Ammon's horn (tissue), 1 donor: ENCODE measurements at regions not wholly inside any gene's neighbourhood (a gene's known extent, or its start where the extent isn't known, plus 50 kb on each side); places are given as distances from the start of the nearest gene placed in this dataset.

ENCODE experiments used
- DNase-seq: peaks from one replicate; pipeline ENCODE4 v3.0.0-alpha.2; 2016; ENCODE audit warnings: low spot score

DNA sequence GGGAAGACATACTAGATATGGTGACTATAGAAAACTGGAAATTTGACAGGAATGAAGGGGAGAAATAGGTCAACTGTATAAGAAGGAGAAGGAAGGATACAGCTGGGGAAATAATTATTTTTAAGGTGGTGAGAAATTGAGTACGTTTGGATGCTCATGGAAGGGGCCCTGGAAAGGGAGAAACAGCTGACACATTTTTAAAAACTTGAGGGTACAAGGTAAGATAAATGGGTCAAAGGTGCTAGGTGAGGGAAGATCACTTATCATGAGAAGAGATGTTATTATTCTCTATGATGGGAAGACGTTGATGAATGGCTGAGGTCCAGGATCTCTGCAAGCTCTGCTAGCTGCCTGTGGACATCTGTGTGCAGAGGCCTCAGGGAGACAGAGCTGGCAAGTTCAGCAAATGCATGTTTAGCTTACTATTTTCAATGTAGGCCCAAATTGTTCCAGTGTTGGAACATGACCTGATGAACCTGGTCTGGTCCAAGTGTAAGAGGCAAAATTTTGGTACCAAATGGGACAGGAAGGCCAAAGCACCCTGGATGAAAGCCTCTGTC lies 181.7 kb downstream of the MTRR start:
- no peak for DNase-seq

GRCh38 chr5:8053270-8053669 lies 184.3 kb downstream of the MTRR start:
- no peak for DNase-seq

DNA sequence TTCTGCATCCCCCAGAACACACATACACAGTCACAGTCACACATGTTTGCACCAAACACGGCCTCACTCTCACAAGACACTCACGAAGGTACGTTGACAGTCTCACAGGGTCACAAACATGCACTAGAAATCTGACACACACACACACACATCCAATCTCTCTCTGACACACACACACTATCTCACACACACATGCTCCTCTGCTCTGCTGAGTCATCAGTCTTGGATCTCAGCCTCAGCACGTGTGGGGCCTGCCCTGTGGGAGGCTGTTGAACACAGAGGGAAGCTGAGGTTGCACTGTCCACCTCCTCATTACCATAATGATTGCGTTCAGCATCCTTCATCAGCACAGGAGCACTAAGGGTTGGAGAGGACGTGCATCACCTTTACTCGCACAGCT lies 188.8 kb downstream of the MTRR start:
- no peak for DNase-seq

DNA sequence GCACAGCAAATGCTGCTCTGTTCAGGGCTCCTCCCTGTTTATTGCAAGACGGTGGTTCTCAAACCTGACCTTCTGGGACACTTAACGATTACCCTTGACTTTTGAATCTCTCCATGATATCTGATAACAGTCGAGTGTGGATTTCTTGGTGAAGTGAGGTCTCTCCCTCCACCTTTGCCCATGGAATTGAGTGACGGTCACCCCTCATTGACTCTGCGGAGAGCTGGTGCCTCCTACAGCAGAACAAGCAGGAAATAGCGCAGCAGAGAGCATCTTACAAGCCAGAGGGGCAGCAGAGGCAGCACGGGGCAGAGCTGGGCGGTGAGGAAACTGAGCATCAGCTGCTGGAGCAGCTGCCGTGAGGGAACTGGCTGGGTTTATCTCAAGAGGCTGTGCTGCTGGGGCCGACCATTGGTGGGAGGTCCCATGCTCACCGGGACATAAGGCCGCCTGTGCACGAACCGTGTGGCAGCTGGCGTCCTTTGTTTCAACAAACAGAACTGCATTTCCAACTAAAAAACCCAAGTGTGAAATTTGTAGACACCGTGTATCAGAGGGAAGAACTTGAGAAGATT lies 189.8 kb downstream of the MTRR start:
- DNase-seq = no peak

GRCh38 chr5:8059337-8059736 lies 190.4 kb downstream of the MTRR start:
- no peak for DNase-seq

GRCh38 chr5:8060235-8060952 lies 191.4 kb downstream of the MTRR start:
- DNase-seq = no peak

DNA sequence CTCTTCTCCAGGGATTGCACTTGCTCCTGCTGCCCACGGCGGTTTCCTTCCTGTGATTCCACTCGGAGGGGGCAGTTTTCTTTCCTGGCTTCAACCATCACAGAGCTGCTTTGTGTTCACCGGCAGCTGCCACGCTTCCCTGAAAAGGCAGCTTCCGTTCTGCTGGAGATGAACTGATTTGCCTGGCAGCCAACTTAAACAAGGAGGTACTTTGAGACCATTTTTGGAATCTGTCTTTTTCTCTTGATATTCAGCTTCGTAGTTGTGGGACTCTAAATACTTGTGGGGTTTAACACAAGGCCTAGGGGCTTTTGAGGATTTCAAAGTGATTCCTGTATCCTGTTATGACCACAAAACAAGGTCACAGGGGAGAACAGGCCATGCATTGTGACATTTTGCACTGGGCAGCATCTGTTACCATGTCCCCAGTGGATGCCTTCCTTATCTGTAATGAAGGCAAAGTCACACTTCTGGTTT lies 192.0 kb downstream of the MTRR start:
- DNase-seq = peak; percentile 48

DNA sequence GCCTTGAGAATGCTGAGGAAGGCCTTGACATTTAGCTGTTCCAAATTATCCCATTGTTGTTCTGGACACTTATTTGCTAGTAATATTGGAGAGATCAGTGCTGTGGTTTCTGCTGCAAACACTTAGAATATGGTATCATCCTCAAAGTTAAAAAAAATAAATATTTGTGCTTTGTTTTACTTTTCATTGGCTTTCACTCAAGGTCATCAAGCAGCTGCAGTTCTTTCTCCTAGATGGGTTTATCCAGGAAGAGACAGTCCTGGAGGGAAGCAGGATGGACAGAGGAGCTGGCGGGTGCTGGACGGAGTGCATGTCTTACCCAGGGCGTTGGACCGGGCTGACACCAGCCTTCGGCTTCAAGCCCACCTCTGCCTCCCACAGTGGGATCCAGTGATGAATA lies 193.6 kb downstream of the MTRR start:
- DNase-seq = no peak

- DNase-seq = no peak
Measured at GRCh38 chr5:8068078-8068477, 199.1 kb downstream of the MTRR start.

DNA sequence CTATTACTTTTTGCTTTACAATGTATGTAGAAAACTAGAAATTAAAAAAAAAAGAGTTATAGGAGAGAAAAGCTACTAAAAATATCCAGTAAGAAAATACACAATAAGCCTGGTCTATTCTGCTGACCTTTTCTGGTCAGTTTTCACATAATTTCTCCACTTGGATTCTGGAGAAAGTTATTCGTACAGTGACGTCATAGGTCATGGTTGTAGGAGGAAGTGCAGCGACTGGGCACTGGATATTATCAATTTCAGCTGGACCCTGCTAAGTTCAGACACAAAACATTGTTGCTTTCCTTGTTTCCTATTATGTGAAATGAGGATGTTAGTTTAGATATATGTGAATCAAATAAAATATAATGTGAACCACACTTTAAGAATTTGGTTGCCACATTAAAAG lies 201.2 kb downstream of the MTRR start:
- no peak for DNase-seq

- DNase-seq = no peak
Measured at GRCh38 chr5:8079056-8079455, 210.1 kb downstream of the MTRR start.

GRCh38 chr5:8081179-8081578 lies 212.2 kb downstream of the MTRR start:
- DNase-seq = no peak

DNA sequence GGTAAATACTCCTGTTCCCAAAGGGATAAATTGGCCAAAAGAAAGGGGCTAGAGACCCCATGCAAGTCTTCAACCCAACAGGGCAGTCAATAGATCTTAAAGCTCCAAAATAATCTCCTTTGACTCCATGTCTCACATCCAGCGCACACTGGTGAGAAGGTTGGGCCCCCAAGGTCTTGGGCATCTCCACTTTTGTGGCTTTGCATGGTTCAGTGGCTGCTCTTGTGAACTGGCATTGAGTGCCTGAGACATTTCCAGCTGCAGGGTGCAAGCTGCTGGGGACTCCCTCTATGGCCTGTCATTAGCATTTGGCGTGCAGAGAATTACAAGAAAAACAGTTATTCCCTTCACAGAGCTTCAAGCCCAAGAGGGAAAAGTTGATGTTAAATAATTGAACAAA lies 224.7 kb downstream of the MTRR start:
- DNase-seq = no peak

DNA sequence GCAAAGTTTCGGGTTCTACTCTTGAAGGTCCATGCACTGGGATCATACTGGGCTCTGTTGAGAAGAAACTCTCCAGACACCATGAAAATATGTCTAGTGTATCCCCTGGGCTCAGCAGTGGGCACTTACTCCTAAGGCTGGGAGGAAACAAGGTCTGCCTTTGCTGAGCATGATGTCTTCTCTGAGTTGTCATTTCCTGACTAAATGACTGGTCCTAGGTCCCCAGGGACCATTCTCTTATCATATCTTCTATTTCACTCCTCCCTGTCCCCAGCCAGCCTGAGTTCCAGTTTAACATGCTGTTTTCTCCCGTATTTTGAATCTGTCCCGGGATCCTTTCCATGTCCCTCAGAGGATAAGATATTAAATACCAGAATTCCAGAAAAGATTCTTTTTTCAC lies 225.4 kb downstream of the MTRR start:
- no peak for DNase-seq

- no peak for DNase-seq
Measured at GRCh38 chr5:8097146-8097545, 228.2 kb downstream of the MTRR start.

GRCh38 chr5:8098081-8098480 lies 229.1 kb downstream of the MTRR start:
- no peak for DNase-seq

- no peak for DNase-seq
Measured at GRCh38 chr5:8102714-8103113, 233.8 kb downstream of the MTRR start.

DNA sequence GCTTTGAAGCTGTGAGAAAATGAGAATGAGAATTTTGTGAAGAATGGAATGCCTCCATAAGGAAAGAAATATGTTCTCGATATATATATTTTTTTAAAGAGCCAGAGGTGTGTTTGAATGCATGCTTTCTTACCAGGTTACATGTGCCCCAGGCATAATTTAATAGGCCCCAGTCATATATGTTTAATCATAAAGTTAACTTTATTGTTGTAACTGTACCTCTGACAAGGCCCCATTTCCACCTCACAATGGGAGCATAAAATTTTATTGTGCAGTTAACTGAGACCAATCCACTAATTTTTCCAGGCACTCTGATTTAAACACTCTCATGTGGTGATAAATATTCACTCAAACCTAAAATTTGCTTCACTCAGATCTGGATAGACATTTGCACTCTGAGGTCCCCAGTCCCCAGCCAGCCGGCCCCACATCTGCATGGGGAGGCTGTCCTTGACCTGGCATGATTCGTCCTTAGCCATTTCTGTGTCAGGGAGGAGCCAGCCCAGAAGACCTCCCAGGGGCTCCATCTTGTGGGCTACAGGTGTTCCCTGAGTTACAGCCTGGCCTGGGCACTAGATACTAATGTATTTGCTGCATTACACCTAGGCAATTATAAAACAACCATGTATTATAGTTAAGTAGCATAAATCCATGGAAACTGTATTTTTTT lies 245.8 kb downstream of the MTRR start:
- DNase-seq = no peak

GRCh38 chr5:8123559-8123958 lies 254.6 kb downstream of the MTRR start:
- DNase-seq = no peak

- no peak for DNase-seq
Measured at GRCh38 chr5:8134609-8135008, 265.7 kb downstream of the MTRR start.

DNA sequence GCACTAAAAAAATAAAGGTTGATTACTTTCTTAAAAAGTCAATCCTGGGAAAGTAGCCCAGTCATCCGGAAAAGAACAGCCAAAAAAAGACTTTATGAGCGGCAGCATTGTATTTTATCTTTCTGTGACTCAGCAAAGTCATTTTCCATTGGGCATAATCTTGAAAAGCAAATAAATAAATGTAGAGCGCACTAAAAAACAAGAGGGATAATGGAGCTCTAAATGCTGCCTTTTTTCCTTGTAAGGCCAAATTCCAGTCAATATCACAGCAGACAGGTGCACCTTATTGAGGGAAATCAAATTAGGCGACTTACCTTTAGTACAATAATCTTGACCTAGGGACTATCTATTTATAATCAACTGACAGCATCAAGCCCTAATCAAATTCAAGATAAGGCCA lies 266.8 kb downstream of the MTRR start:
- no peak for DNase-seq

- no peak for DNase-seq
Measured at GRCh38 chr5:8136271-8136670, 267.3 kb downstream of the MTRR start.

DNA sequence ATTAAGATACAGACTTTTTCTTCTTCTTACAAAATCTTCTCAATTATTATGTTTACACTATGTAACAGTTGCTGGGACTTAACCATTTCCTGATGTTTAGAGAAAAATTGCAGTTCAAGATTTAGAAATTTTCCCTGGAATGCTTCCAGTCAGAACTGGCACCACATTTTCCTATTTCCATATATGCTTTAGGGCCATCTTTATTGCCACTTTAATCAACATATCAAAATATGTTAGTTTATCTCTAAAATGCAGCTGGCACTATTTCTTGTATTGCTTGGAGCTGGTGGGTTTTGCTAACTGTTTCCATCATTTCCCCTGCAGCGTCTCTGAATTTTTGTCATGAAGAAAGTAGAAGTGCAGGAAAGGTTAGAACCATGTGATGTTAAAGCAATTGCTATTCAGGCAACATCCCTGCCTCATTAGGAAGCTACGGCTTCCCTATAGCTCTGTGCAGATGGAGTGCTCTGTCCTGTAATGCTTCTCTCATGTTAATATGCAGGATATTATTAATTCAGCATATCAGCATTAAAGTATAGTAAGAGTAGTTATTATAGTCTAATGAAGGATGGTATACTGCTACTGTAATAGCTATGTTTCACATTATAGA lies 269.1 kb downstream of the MTRR start:
- no peak for DNase-seq
